RWPE2 (cell line): ENCODE measurements at regions not wholly inside any gene's neighbourhood (a gene's known extent, or its start where the extent isn't known, plus 50 kb on each side); places are given as distances from the start of the nearest gene placed in this dataset.

Experiments used
- ATAC-seq: fragments of 200-7000 bp; cut with Tn5 transposase; 3 replicates; pipeline ENCODE4 v1.9.1; 2021; ENCODE audit warnings: low read depth
- DNase-seq: peaks from one replicate; pipeline ENCODE4 v3.0.0-alpha.2; 2020; ENCODE audit warnings: low spot score
- H3K27ac ChIP-seq: fragments of 450-650 bp; 2 replicates; pipeline ENCODE4 v1.5.1; 2017; ENCODE audit warnings: mild to moderate bottlenecking; ENCODE audit not compliant: poor library complexity, severe bottlenecking
- H3K27me3 ChIP-seq: fragments of 250-450 bp; sonication (Bioruptor Pico); 2 replicates; pipeline ENCODE4 v1.5.1; 2021; ENCODE audit warnings: mild to moderate bottlenecking, moderate library complexity; ENCODE audit not compliant: insufficient read depth, poor library complexity, severe bottlenecking
- H3K36me3 ChIP-seq: fragments of 250-450 bp; sonication (Bioruptor Pico); 2 replicates; pipeline ENCODE4 v1.5.1; 2020; ENCODE audit warnings: low read depth, mild to moderate bottlenecking, moderate library complexity
- H3K4me1 ChIP-seq: fragments of 250-450 bp; sonication (Bioruptor Pico); 2 replicates; pipeline ENCODE4 v1.5.1; 2021; ENCODE audit warnings: mild to moderate bottlenecking, moderate library complexity; ENCODE audit not compliant: insufficient read depth, poor library complexity, severe bottlenecking
- H3K4me3 ChIP-seq: fragments of 250-450 bp; sonication (Bioruptor Pico); 2 replicates; pipeline ENCODE4 v1.5.1; 2021; ENCODE audit warnings: mild to moderate bottlenecking, moderate library complexity; ENCODE audit not compliant: severe bottlenecking
- H3K9me3 ChIP-seq: fragments of 250-450 bp; sonication (Bioruptor Pico); 2 replicates; pipeline ENCODE4 v1.5.1; 2021; ENCODE audit warnings: mild to moderate bottlenecking, moderate library complexity; ENCODE audit not compliant: severe bottlenecking
- TF ChIP-seq, protein P1 (sequence below): fragments of 450-650 bp; IDR thresholded peaks from one replicate; pipeline ENCODE4 v1.5.1; 2017; ENCODE audit warnings: mild to moderate bottlenecking, moderate library complexity; ENCODE audit not compliant: poor library complexity, severe bottlenecking

DNA sequence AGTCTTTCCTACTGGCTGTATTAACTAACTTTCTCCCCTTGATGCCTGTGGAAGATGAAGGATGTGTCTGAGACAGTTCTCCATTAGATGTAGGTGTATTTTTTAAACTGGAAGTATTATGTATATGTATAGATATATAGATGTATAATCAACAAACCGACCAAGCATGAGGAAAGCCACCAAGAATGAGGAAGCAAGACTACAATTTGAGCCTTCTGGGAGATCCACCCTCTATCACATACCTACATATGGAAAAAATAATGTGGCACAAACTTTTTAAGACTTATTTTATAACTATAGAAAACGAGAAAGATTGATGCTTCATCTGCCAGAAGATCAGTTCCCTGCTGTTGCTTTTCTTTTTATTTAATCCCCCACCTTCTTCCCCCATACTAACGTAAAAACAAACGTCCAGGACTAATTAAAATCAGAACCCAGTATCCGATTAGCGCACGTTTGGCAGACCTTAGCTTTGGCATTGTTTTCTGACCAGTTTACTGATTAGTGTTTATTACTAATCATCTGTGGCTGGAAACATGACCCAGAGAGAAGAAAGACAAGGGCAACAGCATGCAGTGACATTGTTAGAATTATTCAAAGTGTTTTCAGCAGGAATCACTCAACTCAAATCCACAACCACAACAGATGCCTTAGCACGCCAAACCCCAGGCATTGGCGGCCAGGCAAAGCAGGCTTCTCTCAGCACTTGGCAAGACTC, 490.2 kb downstream of the EBF1 start:
- DNase-seq (no peak), ATAC-seq (no peak)

DNA sequence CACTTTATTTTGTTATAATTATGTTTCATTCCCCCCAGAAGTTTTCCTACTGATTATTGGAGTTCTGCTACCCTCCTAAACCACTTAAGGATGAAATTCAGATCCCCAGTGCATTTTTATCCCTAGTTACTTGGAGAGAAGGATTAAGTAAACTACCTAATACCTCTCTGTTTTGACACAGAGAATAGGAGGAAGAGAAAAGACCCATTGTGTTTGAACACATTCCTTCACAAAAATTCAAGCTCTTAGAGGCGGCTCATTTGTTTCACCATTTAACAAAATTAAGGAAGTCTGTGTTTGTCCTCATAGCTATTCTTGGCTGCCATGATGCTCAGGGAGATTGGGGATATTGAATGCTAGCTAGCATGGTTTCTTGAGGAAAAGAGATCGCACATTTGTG, 492.6 kb downstream of the EBF1 start:
- DNase-seq = no peak

More for the DNA sequence above, 490.2 kb downstream of the EBF1 start:
- no peaks in the 10 kb centered on the region for H3K4me1 ChIP-seq
- TF ChIP-seq, protein P1, sequence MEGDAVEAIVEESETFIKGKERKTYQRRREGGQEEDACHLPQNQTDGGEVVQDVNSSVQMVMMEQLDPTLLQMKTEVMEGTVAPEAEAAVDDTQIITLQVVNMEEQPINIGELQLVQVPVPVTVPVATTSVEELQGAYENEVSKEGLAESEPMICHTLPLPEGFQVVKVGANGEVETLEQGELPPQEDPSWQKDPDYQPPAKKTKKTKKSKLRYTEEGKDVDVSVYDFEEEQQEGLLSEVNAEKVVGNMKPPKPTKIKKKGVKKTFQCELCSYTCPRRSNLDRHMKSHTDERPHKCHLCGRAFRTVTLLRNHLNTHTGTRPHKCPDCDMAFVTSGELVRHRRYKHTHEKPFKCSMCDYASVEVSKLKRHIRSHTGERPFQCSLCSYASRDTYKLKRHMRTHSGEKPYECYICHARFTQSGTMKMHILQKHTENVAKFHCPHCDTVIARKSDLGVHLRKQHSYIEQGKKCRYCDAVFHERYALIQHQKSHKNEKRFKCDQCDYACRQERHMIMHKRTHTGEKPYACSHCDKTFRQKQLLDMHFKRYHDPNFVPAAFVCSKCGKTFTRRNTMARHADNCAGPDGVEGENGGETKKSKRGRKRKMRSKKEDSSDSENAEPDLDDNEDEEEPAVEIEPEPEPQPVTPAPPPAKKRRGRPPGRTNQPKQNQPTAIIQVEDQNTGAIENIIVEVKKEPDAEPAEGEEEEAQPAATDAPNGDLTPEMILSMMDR = no peak
- no peaks in the 10 kb centered on the region for H3K36me3 ChIP-seq
- H3K4me3 ChIP-seq = no peak overlapping the region
- peaks cover 16% of the 10 kb centered on the region for H3K27me3 ChIP-seq
- no peak overlapping the region for H3K27ac ChIP-seq
- no peaks in the 10 kb centered on the region for H3K9me3 ChIP-seq

GRCh38 chr5:158606233-158606632, 493.5 kb downstream of the EBF1 start:
- no peaks in the 10 kb centered on the region for H3K36me3 ChIP-seq
- H3K4me3 ChIP-seq = no peak overlapping the region
- peaks cover 6% of the 10 kb centered on the region for H3K27me3 ChIP-seq
- TF ChIP-seq, protein P1 = no peak
- no peak overlapping the region for H3K27ac ChIP-seq
- no peaks in the 10 kb centered on the region for H3K9me3 ChIP-seq
- no peak for DNase-seq
- ATAC-seq = no peak
- no peaks in the 10 kb centered on the region for H3K4me1 ChIP-seq

More for the DNA sequence above, 492.6 kb downstream of the EBF1 start:
- H3K4me1 ChIP-seq = no peaks in the 10 kb centered on the region
- H3K27ac ChIP-seq = no peak overlapping the region
- no peak overlapping the region for H3K4me3 ChIP-seq
- TF ChIP-seq, protein P1 = no peak
- no peaks in the 10 kb centered on the region for H3K9me3 ChIP-seq
- H3K36me3 ChIP-seq = no peaks in the 10 kb centered on the region
- ATAC-seq = no peak
- peaks cover 12% of the 10 kb centered on the region for H3K27me3 ChIP-seq

GRCh38 chr5:158602981-158603380, 496.7 kb downstream of the EBF1 start:
- Histone ChIP-seq H3K36me3 (no peaks in the 10 kb centered on the region), H3K27ac (no peak overlapping the region), H3K9me3 (no peaks in the 10 kb centered on the region), H3K27me3 (no peaks in the 10 kb centered on the region), H3K4me3 (no peak overlapping the region), H3K4me1 (no peaks in the 10 kb centered on the region)
- DNase-seq = no peak
- TF ChIP-seq, protein P1 = no peak
- ATAC-seq = no peak

DNA sequence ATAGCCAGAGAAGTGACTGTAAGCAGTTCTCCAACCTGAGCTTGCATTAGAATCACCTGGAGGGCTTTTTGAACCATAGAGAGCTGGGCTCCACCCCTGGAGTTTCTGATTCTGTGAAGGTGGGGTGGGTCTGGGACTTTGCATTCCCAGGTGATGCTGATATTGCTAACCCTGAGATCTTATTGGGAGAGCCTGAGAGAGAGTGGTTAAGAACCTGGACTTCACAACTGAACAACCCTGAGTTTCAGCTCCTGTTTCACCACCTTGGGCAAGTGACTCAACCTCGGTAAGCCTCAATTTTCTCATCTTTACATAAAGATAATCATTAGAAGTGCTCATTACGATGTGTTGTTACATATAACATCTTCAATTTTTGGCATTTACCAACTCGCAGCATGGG, 498.6 kb downstream of the EBF1 start:
- TF ChIP-seq, protein P1 = no peak
- ATAC-seq = no peak
- DNase-seq = no peak
- no peaks in the 10 kb centered on the region for H3K36me3 ChIP-seq
- no peaks in the 10 kb centered on the region for H3K27me3 ChIP-seq
- no peaks in the 10 kb centered on the region for H3K9me3 ChIP-seq
- no peak overlapping the region for H3K4me3 ChIP-seq
- H3K27ac ChIP-seq = no peak overlapping the region
- H3K4me1 ChIP-seq = no peaks in the 10 kb centered on the region
